Heart right ventricle (tissue), 16 donors: ENCODE measurements at regions not wholly inside any gene's neighbourhood (a gene's known extent, or its start where the extent isn't known, plus 50 kb on each side); places are given as distances from the start of the nearest gene placed in this dataset.
"Not testable (repeated sequence)": the region's sequence is repeated elsewhere in the genome, so short reads cannot be mapped to it uniquely, and the experiment has no call there.

Experiments
- ATAC-seq, 8 donors: fragments of 200-7000 bp; cut with Tn5 transposase; one replicate each; pipeline ENCODE4 v1.9.1; 2020; ENCODE audit warnings: mild to moderate bottlenecking in 8 of 8, moderate library complexity in 8 of 8, moderate number of reproducible peaks in 1 of 8
- DNase-seq, 2 donors: peaks; one replicate each; pipeline ENCODE4 v3.0.0-alpha.2; 2020
- H3K27ac ChIP-seq, 10 donors: fragments of 200-600 bp; sonication (generic) in 2 of 10; one replicate each; pipeline versions ENCODE4 v1.5.0 to v1.8.0; 2020 to 2022; ENCODE audit warnings: mild to moderate bottlenecking in 3 of 10
- H3K27me3 ChIP-seq, 7 donors: fragments of 200-600 bp; one replicate each; pipeline ENCODE4 v1.8.0; 2021 to 2022; ENCODE audit warnings: mild to moderate bottlenecking in 2 of 7
- H3K36me3 ChIP-seq, 9 donors: fragments of 200-600 bp; sonication (generic) in 1 of 9; one replicate each; pipeline versions ENCODE4 v1.5.0 to v1.8.0; 2020 to 2022; ENCODE audit warnings: mild to moderate bottlenecking in 2 of 9
- H3K4me1 ChIP-seq, 9 donors: fragments of 200-600 bp; sonication (generic) in 1 of 9; one replicate each; pipeline versions ENCODE4 v1.5.0 to v1.8.0; 2020 to 2022; ENCODE audit warnings: mild to moderate bottlenecking in 4 of 9
- H3K4me3 ChIP-seq, 10 donors: fragments of 200-600 bp; sonication (generic) in 2 of 10; one replicate each; pipeline versions ENCODE4 v1.5.0 to v1.8.0; 2020 to 2022; ENCODE audit warnings: mild to moderate bottlenecking in 7 of 10, moderate library complexity in 2 of 10
- H3K9me3 ChIP-seq, 11 donors: fragments of 200-600 bp in 10 of 11; sonication (generic) in 2 of 11; one replicate each; pipeline versions ENCODE4 v1.5.0 to v1.8.0; 2013 to 2022; ENCODE audit warnings: mild to moderate bottlenecking in 2 of 11, control low read depth in 1 of 11, moderate library complexity in 1 of 11
- WGBS, 2 donors: extraction: QIAGEN DNeasy Blood & Tissue Kit; methylation state at CpG; one replicate each; pipeline ENCODE4 v1.1.7; 2013; ENCODE audit warnings: inconsistent platforms in 1 of 2; 5-methylcytosine and 5-hydroxymethylcytosine counted together
- intact Hi-C, 10 donors: fragments of 100-400 bp; cut with DNase I; formaldehyde crosslinking; loops; one replicate each; pipeline versions ENCODE4 v1.11.1 to v1.14.2; 2022
- TF ChIP-seq, protein P1 (sequence below), 9 donors: fragments of 200-600 bp; sonication (generic) in 2 of 9; IDR thresholded peaks; one replicate each; pipeline versions ENCODE4 v1.5.0 to v1.8.0; 2021 to 2022; ENCODE audit warnings: antibody characterized with exemption in 9 of 9, mild to moderate bottlenecking in 5 of 9, moderate library complexity in 1 of 9
- donor health status: Arrhythmogenic right ventricular cardiomyopathy.
- donor health status: ischemic (EF 13 %, LVEDD 7.1; RV severe dilation, severe dysfunction).
- donor health status: healthy with polysubstance abuse.
- donor health status: DM: no; HTN: yes; CAD: no.
- donor health status: DM: no; HTN: no; CAD: no.
- donor health status: ischemic (EF 25% LVEDD 6.9; RV normal size, moderate dysfunction).
- donor health status: ischemic (EF 25% LVEDD 5.7; RV mildly dilated, moderate dysfunction).
- donor health status: healthy.
- donor health status: DM: yes; HTN: yes; CAD: no.
- donor health status: Ischemic cardiomyopathy.
- donor health status: ischemic (EF 35%, LVEDD 5.7; RV mildly dilated, moderate dysfunction).
- donor health status: nonischemic (EF 11% LVEDD 7.7; RV severe dilation, severe dysfunction).
- donor health status: DM: yes; HTN: yes; CAD: no.
- donor health status: PGD.
- donor health status: ischemic (EF 29% LVEDD 5.4; RV normal size, mild dysfunction).
- donor health status: nonischemic (EF 23%, LVEDD 6.1; RV moderate dilation, normal function).

DNA sequence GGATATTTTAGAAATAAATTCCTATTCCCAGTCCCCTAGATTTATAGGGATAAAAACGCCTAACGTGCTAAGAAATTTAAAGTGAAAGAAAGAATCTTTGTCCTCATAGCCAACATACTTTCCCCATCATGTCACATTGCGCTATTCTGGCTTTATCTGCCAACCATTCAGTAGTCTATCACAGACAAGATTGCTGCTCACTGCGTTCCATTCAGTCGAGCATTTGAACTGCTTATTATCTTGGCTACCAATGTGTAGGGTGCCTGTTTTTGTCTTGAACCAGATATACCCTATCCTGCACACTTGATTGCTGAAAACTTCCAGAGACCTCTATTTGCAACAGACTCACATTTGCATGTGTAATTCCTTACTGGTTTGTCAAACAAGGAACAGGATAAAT is 751.5 kb downstream of the EPHA7 start:
- H3K27ac ChIP-seq: peak overlapping the region in 6 of 10 donors; percentile 6 to 70 (median 49)
- no peaks in the 10 kb centered on the region for H3K27me3 ChIP-seq
- ATAC-seq (peak in 7 of 8 donors; percentile 62 to 98 (median 93)), DNase-seq (peak in 1 of 2 donors; percentile 21)
- H3K36me3 ChIP-seq: no peaks in the 10 kb centered on the region
- no peaks in the 10 kb centered on the region for H3K9me3 ChIP-seq
- H3K4me3 ChIP-seq: peak overlapping the region in 1 of 10 donors; percentile 4
- intact Hi-C loops: no loop called here
- H3K4me1 ChIP-seq: peaks cover 0 to 13% (median 0%) of the 10 kb centered on the region in 9 donors
- TF ChIP-seq, protein P1, sequence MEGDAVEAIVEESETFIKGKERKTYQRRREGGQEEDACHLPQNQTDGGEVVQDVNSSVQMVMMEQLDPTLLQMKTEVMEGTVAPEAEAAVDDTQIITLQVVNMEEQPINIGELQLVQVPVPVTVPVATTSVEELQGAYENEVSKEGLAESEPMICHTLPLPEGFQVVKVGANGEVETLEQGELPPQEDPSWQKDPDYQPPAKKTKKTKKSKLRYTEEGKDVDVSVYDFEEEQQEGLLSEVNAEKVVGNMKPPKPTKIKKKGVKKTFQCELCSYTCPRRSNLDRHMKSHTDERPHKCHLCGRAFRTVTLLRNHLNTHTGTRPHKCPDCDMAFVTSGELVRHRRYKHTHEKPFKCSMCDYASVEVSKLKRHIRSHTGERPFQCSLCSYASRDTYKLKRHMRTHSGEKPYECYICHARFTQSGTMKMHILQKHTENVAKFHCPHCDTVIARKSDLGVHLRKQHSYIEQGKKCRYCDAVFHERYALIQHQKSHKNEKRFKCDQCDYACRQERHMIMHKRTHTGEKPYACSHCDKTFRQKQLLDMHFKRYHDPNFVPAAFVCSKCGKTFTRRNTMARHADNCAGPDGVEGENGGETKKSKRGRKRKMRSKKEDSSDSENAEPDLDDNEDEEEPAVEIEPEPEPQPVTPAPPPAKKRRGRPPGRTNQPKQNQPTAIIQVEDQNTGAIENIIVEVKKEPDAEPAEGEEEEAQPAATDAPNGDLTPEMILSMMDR (IDR thresholded peaks at IDR 0.05): no peak
- WGBS, 2 donors: 13 to 15% methylated on average over 5 of the region's 5 CpGs

DNA sequence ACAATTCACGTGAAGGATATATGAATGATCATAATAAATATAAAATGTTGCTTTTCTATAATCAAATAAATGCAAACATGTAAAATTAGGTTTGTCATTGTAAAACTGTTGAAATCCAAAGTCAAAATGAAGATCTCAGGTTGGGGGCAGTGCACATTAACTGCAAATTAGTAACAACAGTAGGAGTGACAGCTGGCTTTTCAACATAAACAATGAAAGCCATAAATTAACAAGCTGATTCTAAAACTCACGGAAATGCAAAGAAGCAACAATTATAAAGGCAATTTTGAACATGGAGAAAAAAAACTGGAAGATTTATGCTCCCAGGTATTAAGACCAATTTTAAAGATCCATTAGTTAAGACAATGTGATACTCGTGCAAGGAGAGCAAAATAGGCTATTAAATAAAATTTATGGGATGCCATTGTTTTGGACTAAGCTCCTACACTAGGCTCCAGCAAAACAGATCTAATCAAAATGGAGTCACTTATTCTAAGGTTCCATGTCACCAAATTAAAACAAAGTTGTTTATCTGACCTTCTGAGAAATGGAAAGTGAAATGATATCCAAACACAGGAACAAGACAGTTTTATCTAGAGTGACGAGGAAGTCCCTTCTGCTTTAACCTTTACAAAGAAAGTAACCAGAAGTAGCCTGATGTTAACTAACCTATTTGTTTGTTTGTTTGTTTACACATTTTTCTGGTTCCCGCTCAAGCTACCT is 770.8 kb downstream of the EPHA7 start:
- TF ChIP-seq, protein P1 (IDR thresholded peaks at IDR 0.05): no peak
- Histone ChIP-seq H3K36me3 (no peaks in the 10 kb centered on the region), H3K27me3 (no peaks in the 10 kb centered on the region), H3K4me1 (no peaks in the 10 kb centered on the region), H3K4me3 (no peak overlapping the region), H3K9me3 (peaks cover 0 to 27% (median 6%) of the 10 kb centered on the region in 11 donors), H3K27ac (no peak overlapping the region)
- intact Hi-C loops: no loop called here
- 75 to 81% methylated on average over 5 of the region's 5 CpGs for WGBS, 2 donors
- no peak for ATAC-seq
- DNase-seq: no peak

- H3K36me3 ChIP-seq: no peaks in the 10 kb centered on the region
- H3K4me1 ChIP-seq: no peaks in the 10 kb centered on the region
- intact Hi-C loops: no loop called here
- DNase-seq (no peak), ATAC-seq (no peak)
- no peak overlapping the region for H3K27ac ChIP-seq
- H3K4me3 ChIP-seq: no peak overlapping the region
- no peaks in the 10 kb centered on the region for H3K27me3 ChIP-seq
- peaks cover 0 to 27% (median 6%) of the 10 kb centered on the region in 11 donors for H3K9me3 ChIP-seq
- TF ChIP-seq, protein P1 (IDR thresholded peaks at IDR 0.05): no peak
- 50 to 52% methylated on average over 5 of the region's 5 CpGs for WGBS, 2 donors
Observed at GRCh38 chr6:92647630-92648029, 771.7 kb downstream of the EPHA7 start.

- TF ChIP-seq, protein P1 (IDR thresholded peaks at IDR 0.05): peak in 8 of 9 donors; percentile 8 to 51 (median 42)
- DNase-seq: peak; percentile 4 to 31
- ATAC-seq: peak in 1 of 8 donors; percentile 33
- H3K27ac ChIP-seq, H3K27me3 ChIP-seq, H3K4me3 ChIP-seq, H3K36me3 ChIP-seq, intact Hi-C loops, H3K4me1 ChIP-seq: not testable (repeated sequence)
- WGBS, 2 donors: 71 to 76% methylated on average over 23 to 25 of the region's 25 CpGs
- peaks cover 0 to 21% (median 0%) of the 10 kb centered on the region in 11 donors for H3K9me3 ChIP-seq
Observed at GRCh38 chr6:92644104-92644791, 775.1 kb downstream of the EPHA7 start.
